Calu3 (cell line): ENCODE measurements at regions not wholly inside any gene's neighbourhood (a gene's known extent, or its start where the extent isn't known, plus 50 kb on each side); places are given as distances from the start of the nearest gene placed in this dataset.

ENCODE experiments used
- BruUV-seq: library from RNA; stranded (reverse); fragments of 400-500 nt; replicated peaks from 2 replicates; lab custom pipeline; 2021; lab: Mats Ljungman, UMichigan
- CTCF ChIA-PET: fragments of 300-600 bp; sonication (Branson Sonifier 250); formaldehyde crosslinking; loops from one replicate; lab custom pipeline; 2022; ENCODE audit warnings: antibody characterized with exemption; lab: Charles Lee
- DNase-seq: peaks from one replicate; pipeline ENCODE4 v3.0.0; 2022
- H3K27ac Mint-ChIP-seq: one replicate; pipeline ENCODE4 v1.8.0; 2022; ENCODE audit warnings: mixed read lengths; ENCODE audit not compliant: unreplicated experiment
- H3K27me3 Mint-ChIP-seq: one replicate; pipeline ENCODE4 v1.8.0; 2022; ENCODE audit warnings: mixed read lengths; ENCODE audit not compliant: unreplicated experiment
- H3K36me3 Mint-ChIP-seq: one replicate; pipeline ENCODE4 v1.8.0; 2022; ENCODE audit warnings: mild to moderate bottlenecking, moderate library complexity, mixed read lengths; ENCODE audit not compliant: insufficient read depth, unreplicated experiment
- H3K4me1 Mint-ChIP-seq: one replicate; pipeline ENCODE4 v1.8.0; 2022; ENCODE audit warnings: mild to moderate bottlenecking, low read depth, mixed read lengths; ENCODE audit not compliant: unreplicated experiment
- H3K4me3 Mint-ChIP-seq: one replicate; pipeline ENCODE4 v1.8.0; 2022; ENCODE audit warnings: mild to moderate bottlenecking, low read depth, moderate library complexity, mixed read lengths; ENCODE audit not compliant: unreplicated experiment
- H3K9me3 Mint-ChIP-seq: one replicate; pipeline ENCODE4 v1.8.0; 2022; ENCODE audit warnings: low read depth, mixed read lengths; ENCODE audit not compliant: unreplicated experiment
- CTCF ChIP-seq: fragments of 200-600 bp; IDR thresholded peaks from one replicate; pipeline ENCODE4 v1.8.0; 2022; ENCODE audit warnings: antibody characterized with exemption; ENCODE audit not compliant: unreplicated experiment
- intact Hi-C: fragments of 100-400 bp; cut with micrococcal nuclease; formaldehyde crosslinking; loops from one replicate; pipeline ENCODE4 v1.10.0; 2022; ENCODE audit not compliant: unreplicated experiment

GRCh38 chr2:41854227-41854626 lies 193.6 kb upstream of the PKDCC start:
- CTCF ChIA-PET: interaction anchor here (1.0 to 2.6 kb wide), 8 partner anchors 9 to 237 kb away, joined by 3 to 17 read pairs (median 6); no protein-coding TSS in a partner anchor
- peaks cover 1% of the 10 kb centered on the region for H3K4me1 Mint-ChIP-seq
- intact Hi-C loops: loop anchor here (10.0 kb wide), 1 partner anchor 471 kb away; no protein-coding TSS in a partner anchor
- no peaks in the 10 kb centered on the region for H3K27me3 Mint-ChIP-seq
- no peak overlapping the region for H3K4me3 Mint-ChIP-seq
- no peak overlapping the region for H3K27ac Mint-ChIP-seq
- BruUV-seq: no TSS peak
- no peak for DNase-seq
- no peak for TF ChIP-seq CTCF
- H3K9me3 Mint-ChIP-seq: no peaks in the 10 kb centered on the region
- H3K36me3 Mint-ChIP-seq: no peaks in the 10 kb centered on the region

GRCh38 chr2:41856946-41857345 lies 190.9 kb upstream of the PKDCC start:
- intact Hi-C loops: loop anchor here (10.0 kb wide), 1 partner anchor 468 kb away; no protein-coding TSS in a partner anchor
- no TSS peak for BruUV-seq
- H3K4me3 Mint-ChIP-seq: no peak overlapping the region
- DNase-seq: no peak
- CTCF ChIA-PET: no interaction called here
- peaks cover 10% of the 10 kb centered on the region for H3K36me3 Mint-ChIP-seq
- no peak for TF ChIP-seq CTCF
- peaks cover 17% of the 10 kb centered on the region for H3K4me1 Mint-ChIP-seq
- H3K9me3 Mint-ChIP-seq: no peaks in the 10 kb centered on the region
- no peaks in the 10 kb centered on the region for H3K27me3 Mint-ChIP-seq
- no peak overlapping the region for H3K27ac Mint-ChIP-seq

DNA sequence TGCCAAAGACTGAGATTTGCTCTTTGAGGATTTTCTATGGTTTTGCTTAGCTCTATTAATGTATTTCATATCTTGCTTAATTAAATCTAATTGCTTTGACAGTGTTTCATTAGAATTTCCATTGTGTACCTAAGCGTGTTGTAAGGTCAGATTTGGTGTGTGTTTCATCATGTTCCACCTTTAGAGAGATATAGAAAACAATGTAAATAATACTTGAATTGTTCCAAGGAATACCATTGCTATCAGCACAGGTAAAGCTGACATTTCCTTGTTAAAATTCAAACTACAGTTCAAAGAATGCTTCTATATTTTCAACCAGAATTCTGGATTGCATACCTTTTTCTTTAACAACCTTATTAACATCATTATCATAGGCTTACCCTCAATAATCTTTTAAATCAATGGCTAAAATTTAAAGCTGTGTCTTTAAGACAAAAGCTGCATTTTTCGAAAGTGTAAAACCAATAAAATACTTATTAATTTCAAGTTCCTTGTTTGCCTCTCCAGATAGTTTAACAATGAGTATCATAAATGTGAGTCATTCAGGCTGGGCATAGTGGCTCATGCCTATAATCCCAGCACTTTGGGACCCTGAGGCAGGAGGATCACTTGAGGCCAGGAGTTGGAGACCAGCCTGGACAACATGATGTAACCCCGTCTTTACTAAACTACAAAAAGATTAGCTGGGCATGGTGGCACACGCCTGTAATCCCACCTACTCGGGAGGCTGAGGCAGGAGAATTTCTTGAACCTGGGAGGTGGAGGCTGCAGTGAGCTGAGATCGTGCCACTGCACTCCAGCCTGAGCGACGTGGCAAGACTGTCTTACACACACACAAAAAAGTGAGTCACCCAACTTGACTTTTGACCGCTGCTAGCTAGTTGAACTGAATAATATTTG lies 188.0 kb upstream of the PKDCC start:
- H3K36me3 Mint-ChIP-seq: peaks cover 15% of the 10 kb centered on the region
- peak overlapping the region; percentile 78 for H3K4me3 Mint-ChIP-seq
- H3K27ac Mint-ChIP-seq: peak overlapping the region; percentile 98
- H3K27me3 Mint-ChIP-seq: no peaks in the 10 kb centered on the region
- CTCF ChIA-PET: interaction anchor here (0.5 to 1.5 kb wide), 5 partner anchors 11 to 336 kb away, joined by 3 to 7 read pairs (median 3); partner anchors contain the start of gene PKDCC
- intact Hi-C loops: loop anchor here (10.0 kb wide), 2 partner anchors 375 to 465 kb away; no protein-coding TSS in a partner anchor
- H3K9me3 Mint-ChIP-seq: no peaks in the 10 kb centered on the region
- TF ChIP-seq CTCF: no peak
- no TSS peak for BruUV-seq
- peak; percentile 61 for DNase-seq
- peaks cover 27% of the 10 kb centered on the region for H3K4me1 Mint-ChIP-seq

- Mint-ChIP-seq H3K9me3 (no peaks in the 10 kb centered on the region), H3K27me3 (no peaks in the 10 kb centered on the region), H3K4me1 (peaks cover 59% of the 10 kb centered on the region), H3K4me3 (no peak overlapping the region), H3K36me3 (peaks cover 15% of the 10 kb centered on the region), H3K27ac (peak overlapping the region; percentile 24)
- TF ChIP-seq CTCF: no peak
- no TSS peak for BruUV-seq
- intact Hi-C loops: loop anchor here (10.0 kb wide), 1 partner anchor 372 kb away; no protein-coding TSS in a partner anchor
- CTCF ChIA-PET: interaction anchor here (1.1 kb wide), 1 partner anchor 9 kb away, joined by 4 read pairs; no protein-coding TSS in a partner anchor
- DNase-seq: no peak
These were observed 184.8 kb upstream of the PKDCC start for GRCh38 chr2:41863062-41863461.
